Mammary epithelial cell (primary cell): ENCODE measurements at regions not wholly inside any gene's neighbourhood (a gene's known extent, or its start where the extent isn't known, plus 50 kb on each side); places are given as distances from the start of the nearest gene placed in this dataset.

ENCODE experiments used
- EZH2 ChIP-seq: IDR thresholded peaks from 2 replicates; pipeline ENCODE4 v1.6.1; 2012; ENCODE audit warnings: low read length, inconsistent platforms, borderline replicate concordance
- TF ChIP-seq, protein P1 (sequence below), 2 donors: IDR thresholded peaks in 1 of 2; conservative IDR thresholded peaks in 1 of 2; 2 replicates each; pipeline ENCODE4 v1.5.1; 2011 to 2012; ENCODE audit warnings: inconsistent platforms in 2 of 2, low read length in 2 of 2, mild to moderate bottlenecking in 2 of 2, control low read depth in 1 of 2, low read depth in 1 of 2; ENCODE audit not compliant: insufficient read depth in 1 of 2; ENCODE audit errors: extremely low read depth in 1 of 2

DNA sequence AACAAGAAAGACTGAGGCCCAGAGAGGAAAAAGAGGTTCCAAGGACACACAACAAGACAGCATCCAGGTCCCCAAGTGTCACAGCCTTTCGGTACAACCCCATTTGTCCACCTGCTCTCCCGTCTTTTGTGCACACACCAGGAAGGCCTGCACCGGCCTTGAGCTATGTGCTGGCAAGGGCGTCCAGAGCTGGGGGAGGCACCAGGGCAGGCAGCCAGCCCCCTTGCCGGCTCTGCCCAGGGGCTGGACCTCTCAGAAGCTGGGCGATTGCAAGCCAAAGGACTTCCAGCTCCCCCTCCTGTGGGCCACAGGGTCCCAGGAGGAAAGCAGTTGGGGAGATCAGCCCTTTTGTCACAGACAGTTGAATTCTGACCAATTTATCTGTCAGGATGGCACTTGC, 210.5 kb downstream of the MN1 start:
- TF ChIP-seq, protein P1, sequence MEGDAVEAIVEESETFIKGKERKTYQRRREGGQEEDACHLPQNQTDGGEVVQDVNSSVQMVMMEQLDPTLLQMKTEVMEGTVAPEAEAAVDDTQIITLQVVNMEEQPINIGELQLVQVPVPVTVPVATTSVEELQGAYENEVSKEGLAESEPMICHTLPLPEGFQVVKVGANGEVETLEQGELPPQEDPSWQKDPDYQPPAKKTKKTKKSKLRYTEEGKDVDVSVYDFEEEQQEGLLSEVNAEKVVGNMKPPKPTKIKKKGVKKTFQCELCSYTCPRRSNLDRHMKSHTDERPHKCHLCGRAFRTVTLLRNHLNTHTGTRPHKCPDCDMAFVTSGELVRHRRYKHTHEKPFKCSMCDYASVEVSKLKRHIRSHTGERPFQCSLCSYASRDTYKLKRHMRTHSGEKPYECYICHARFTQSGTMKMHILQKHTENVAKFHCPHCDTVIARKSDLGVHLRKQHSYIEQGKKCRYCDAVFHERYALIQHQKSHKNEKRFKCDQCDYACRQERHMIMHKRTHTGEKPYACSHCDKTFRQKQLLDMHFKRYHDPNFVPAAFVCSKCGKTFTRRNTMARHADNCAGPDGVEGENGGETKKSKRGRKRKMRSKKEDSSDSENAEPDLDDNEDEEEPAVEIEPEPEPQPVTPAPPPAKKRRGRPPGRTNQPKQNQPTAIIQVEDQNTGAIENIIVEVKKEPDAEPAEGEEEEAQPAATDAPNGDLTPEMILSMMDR (conservative IDR thresholded peaks at IDR 0.05 in 1 of 2, IDR thresholded peaks at IDR 0.05 in 1 of 2; ENCODE audit: extremely low read depth in 1 of 2, insufficient read depth in 1 of 2, low read depth in 1 of 2, low read length in 2 of 2) = no peak
- no peak for TF ChIP-seq EZH2
